ENCODE measurements at regions not wholly inside any gene's neighbourhood (a gene's known extent, or its start where the extent isn't known, plus 50 kb on each side); places are given as distances from the start of the nearest gene placed in this dataset.

GRCh38 chr6:43913375-43914271, 143.6 kb downstream of the VEGFA start:
- no peak overlapping the region for H3K27ac ChIP-seq (ENCODE audit: low read depth, low read length)
- no peaks in the 10 kb centered on the region for H3K9me3 ChIP-seq (ENCODE audit: control insufficient read depth in 5 of 5, low read length in 5 of 5)
- no peaks in the 10 kb centered on the region for H3K36me3 ChIP-seq (ENCODE audit: control insufficient read depth in 5 of 5, insufficient read depth in 5 of 5, low read length in 5 of 5)
- H3K27me3 ChIP-seq (ENCODE audit: control insufficient read depth in 5 of 5, insufficient read depth in 4 of 5, low read length in 5 of 5) = no peaks in the 10 kb centered on the region
- H3K4me3 ChIP-seq (ENCODE audit: low read depth in 1 of 5, low read length in 5 of 5) = no peak overlapping the region
- peaks cover 2 to 16% (median 12%) of the 10 kb centered on the region in 5 donors for H3K4me1 ChIP-seq (ENCODE audit: control insufficient read depth in 5 of 5, insufficient read depth in 5 of 5, low read length in 5 of 5)
- no peak overlapping the region for H3K9ac ChIP-seq (ENCODE audit: low read length in 5 of 5)

GRCh38 chr6:43912598-43913371, 142.8 kb downstream of the VEGFA start:
- no peaks in the 10 kb centered on the region for H3K36me3 ChIP-seq (ENCODE audit: control insufficient read depth in 5 of 5, insufficient read depth in 5 of 5, low read length in 5 of 5)
- H3K4me3 ChIP-seq (ENCODE audit: low read depth in 1 of 5, low read length in 5 of 5) = no peak overlapping the region
- H3K9me3 ChIP-seq (ENCODE audit: control insufficient read depth in 5 of 5, low read length in 5 of 5) = no peaks in the 10 kb centered on the region
- H3K27me3 ChIP-seq (ENCODE audit: control insufficient read depth in 5 of 5, insufficient read depth in 4 of 5, low read length in 5 of 5) = peaks cover 0 to under 1% (median 0%) of the 10 kb centered on the region in 5 donors
- H3K27ac ChIP-seq (ENCODE audit: low read depth, low read length) = no peak overlapping the region
- no peak overlapping the region for H3K9ac ChIP-seq (ENCODE audit: low read length in 5 of 5)
- H3K4me1 ChIP-seq (ENCODE audit: control insufficient read depth in 5 of 5, insufficient read depth in 5 of 5, low read length in 5 of 5) = peaks cover 0 to 12% (median 9%) of the 10 kb centered on the region in 5 donors

GRCh38 chr6:43912116-43912577, 142.1 kb downstream of the VEGFA start:
- no peaks in the 10 kb centered on the region for H3K9me3 ChIP-seq (ENCODE audit: control insufficient read depth in 5 of 5, low read length in 5 of 5)
- no peak overlapping the region for H3K27ac ChIP-seq (ENCODE audit: low read depth, low read length)
- H3K36me3 ChIP-seq (ENCODE audit: control insufficient read depth in 5 of 5, insufficient read depth in 5 of 5, low read length in 5 of 5) = no peaks in the 10 kb centered on the region
- H3K4me3 ChIP-seq (ENCODE audit: low read depth in 1 of 5, low read length in 5 of 5) = no peak overlapping the region
- no peak overlapping the region for H3K9ac ChIP-seq (ENCODE audit: low read length in 5 of 5)
- peaks cover 0 to 4% (median 0%) of the 10 kb centered on the region in 5 donors for H3K27me3 ChIP-seq (ENCODE audit: control insufficient read depth in 5 of 5, insufficient read depth in 4 of 5, low read length in 5 of 5)
- H3K4me1 ChIP-seq (ENCODE audit: control insufficient read depth in 5 of 5, insufficient read depth in 5 of 5, low read length in 5 of 5) = peaks cover 0 to 6% (median 3%) of the 10 kb centered on the region in 5 donors

GRCh38 chr6:43911354-43912115, 141.5 kb downstream of the VEGFA start:
- Histone ChIP-seq H3K27ac (ENCODE audit: low read depth, low read length) (no peak overlapping the region), H3K9ac (ENCODE audit: low read length in 5 of 5) (no peak overlapping the region), H3K27me3 (ENCODE audit: control insufficient read depth in 5 of 5, insufficient read depth in 4 of 5, low read length in 5 of 5) (peaks cover 0 to 4% (median 0%) of the 10 kb centered on the region in 5 donors), H3K9me3 (ENCODE audit: control insufficient read depth in 5 of 5, low read length in 5 of 5) (no peaks in the 10 kb centered on the region), H3K4me1 (ENCODE audit: control insufficient read depth in 5 of 5, insufficient read depth in 5 of 5, low read length in 5 of 5) (peaks cover 0 to under 1% (median 0%) of the 10 kb centered on the region in 5 donors), H3K4me3 (ENCODE audit: low read depth in 1 of 5, low read length in 5 of 5) (no peak overlapping the region), H3K36me3 (ENCODE audit: control insufficient read depth in 5 of 5, insufficient read depth in 5 of 5, low read length in 5 of 5) (no peaks in the 10 kb centered on the region)

GRCh38 chr6:43910638-43911353, 140.8 kb downstream of the VEGFA start:
- H3K27me3 ChIP-seq (ENCODE audit: control insufficient read depth in 5 of 5, insufficient read depth in 4 of 5, low read length in 5 of 5) = peaks cover 0 to 4% (median 0%) of the 10 kb centered on the region in 5 donors
- no peaks in the 10 kb centered on the region for H3K9me3 ChIP-seq (ENCODE audit: control insufficient read depth in 5 of 5, low read length in 5 of 5)
- H3K9ac ChIP-seq (ENCODE audit: low read length in 5 of 5) = no peak overlapping the region
- no peaks in the 10 kb centered on the region for H3K36me3 ChIP-seq (ENCODE audit: control insufficient read depth in 5 of 5, insufficient read depth in 5 of 5, low read length in 5 of 5)
- H3K4me3 ChIP-seq (ENCODE audit: low read depth in 1 of 5, low read length in 5 of 5) = no peak overlapping the region
- H3K4me1 ChIP-seq (ENCODE audit: control insufficient read depth in 5 of 5, insufficient read depth in 5 of 5, low read length in 5 of 5) = no peaks in the 10 kb centered on the region
- H3K27ac ChIP-seq (ENCODE audit: low read depth, low read length) = no peak overlapping the region

- Histone ChIP-seq H3K9ac (ENCODE audit: low read length in 5 of 5) (no peak overlapping the region), H3K9me3 (ENCODE audit: control insufficient read depth in 5 of 5, low read length in 5 of 5) (no peaks in the 10 kb centered on the region), H3K4me3 (ENCODE audit: low read depth in 1 of 5, low read length in 5 of 5) (no peak overlapping the region), H3K36me3 (ENCODE audit: control insufficient read depth in 5 of 5, insufficient read depth in 5 of 5, low read length in 5 of 5) (no peaks in the 10 kb centered on the region), H3K27me3 (ENCODE audit: control insufficient read depth in 5 of 5, insufficient read depth in 4 of 5, low read length in 5 of 5) (peaks cover 0 to 4% (median 0%) of the 10 kb centered on the region in 5 donors), H3K4me1 (ENCODE audit: control insufficient read depth in 5 of 5, insufficient read depth in 5 of 5, low read length in 5 of 5) (no peaks in the 10 kb centered on the region), H3K27ac (ENCODE audit: low read depth, low read length) (no peak overlapping the region)
These were observed 140.2 kb downstream of the VEGFA start for GRCh38 chr6:43910149-43910637.

GRCh38 chr6:43909474-43910148, 139.6 kb downstream of the VEGFA start:
- Histone ChIP-seq H3K36me3 (ENCODE audit: control insufficient read depth in 5 of 5, insufficient read depth in 5 of 5, low read length in 5 of 5) (no peaks in the 10 kb centered on the region), H3K4me1 (ENCODE audit: control insufficient read depth in 5 of 5, insufficient read depth in 5 of 5, low read length in 5 of 5) (no peaks in the 10 kb centered on the region), H3K9me3 (ENCODE audit: control insufficient read depth in 5 of 5, low read length in 5 of 5) (no peaks in the 10 kb centered on the region), H3K27ac (ENCODE audit: low read depth, low read length) (no peak overlapping the region), H3K4me3 (ENCODE audit: low read depth in 1 of 5, low read length in 5 of 5) (no peak overlapping the region), H3K9ac (ENCODE audit: low read length in 5 of 5) (no peak overlapping the region), H3K27me3 (ENCODE audit: control insufficient read depth in 5 of 5, insufficient read depth in 4 of 5, low read length in 5 of 5) (peaks cover 0 to 4% (median 0%) of the 10 kb centered on the region in 5 donors)

- Histone ChIP-seq H3K27me3 (ENCODE audit: control insufficient read depth in 5 of 5, insufficient read depth in 4 of 5, low read length in 5 of 5) (peaks cover 0 to 4% (median 0%) of the 10 kb centered on the region in 5 donors), H3K9ac (ENCODE audit: low read length in 5 of 5) (no peak overlapping the region), H3K36me3 (ENCODE audit: control insufficient read depth in 5 of 5, insufficient read depth in 5 of 5, low read length in 5 of 5) (no peaks in the 10 kb centered on the region), H3K27ac (ENCODE audit: low read depth, low read length) (no peak overlapping the region), H3K9me3 (ENCODE audit: control insufficient read depth in 5 of 5, low read length in 5 of 5) (no peaks in the 10 kb centered on the region), H3K4me1 (ENCODE audit: control insufficient read depth in 5 of 5, insufficient read depth in 5 of 5, low read length in 5 of 5) (no peaks in the 10 kb centered on the region), H3K4me3 (ENCODE audit: low read depth in 1 of 5, low read length in 5 of 5) (no peak overlapping the region)
These were observed 137.9 kb downstream of the VEGFA start for GRCh38 chr6:43907789-43908472.
